Adrenal gland (tissue), 9 donors: ENCODE measurements at regions not wholly inside any gene's neighbourhood (a gene's known extent, or its start where the extent isn't known, plus 50 kb on each side); places are given as distances from the start of the nearest gene placed in this dataset.
A peak's percentile ranks its signal among the peaks of the same experiment; 100 is the strongest.

Experiments used
- DNase-seq, 7 donors: peaks; one replicate each; pipeline ENCODE4 v3.0.0-alpha.2; 2019 to 2020
- H3K27ac ChIP-seq, 5 donors: fragments of 200-600 bp; sonication (generic) in 4 of 5; 1 replicate in 3 of 5; 2 replicates in 2 of 5; pipeline versions ENCODE4 v1.5.1 to v1.8.0; 2016 to 2020; ENCODE audit warnings: mild to moderate bottlenecking in 1 of 5
- H3K27me3 ChIP-seq: fragments of 200-600 bp; 2 replicates; pipeline ENCODE4 v1.8.0; 2021
- H3K36me3 ChIP-seq, 2 donors: fragments of 200-600 bp; replicated peaks in 1 of 2; 1 replicate in 1 of 2; 2 replicates in 1 of 2; pipeline versions ENCODE4 v1.5.1 to v1.8.0; 2018 to 2022
- H3K4me1 ChIP-seq, 2 donors: fragments of 200-600 bp; replicated peaks in 1 of 2; 1 replicate in 1 of 2; 2 replicates in 1 of 2; pipeline versions ENCODE4 v1.5.1 to v1.8.0; 2018 to 2021
- H3K4me3 ChIP-seq, 4 donors: fragments of 200-600 bp; sonication (generic) in 3 of 4; one replicate each; pipeline ENCODE4 v1.5.1; 2016 to 2018
- H3K9me3 ChIP-seq, 3 donors: fragments of 200-600 bp; sonication (generic) in 1 of 3; replicated peaks in 1 of 3; 1 replicate in 2 of 3; 2 replicates in 1 of 3; pipeline versions ENCODE4 v1.5.1 to v1.8.0; 2016 to 2021
- POLR2A ChIP-seq, 2 donors: fragments of 450-650 bp; IDR thresholded peaks; one replicate each; pipeline ENCODE4 v1.6.1; 2017; ENCODE audit warnings: antibody characterized with exemption in 2 of 2, mild to moderate bottlenecking in 2 of 2, moderate library complexity in 1 of 2
- WGBS, 4 donors: extraction: QIAGEN DNeasy Blood & Tissue Kit in 2 of 4; methylation state at CpG; one replicate each; pipeline versions ENCODE4 v1.1.5 to v1.1.7; 2013 to 2017; 5-methylcytosine and 5-hydroxymethylcytosine counted together
- intact Hi-C, 2 donors: fragments of 100-400 bp; cut with DNase I; formaldehyde crosslinking; loops; one replicate each; pipeline versions ENCODE4 v1.14.1 to v1.15.0; 2022 to 2023
- TF ChIP-seq, protein P1 (sequence below), 6 experiments: fragments of 450-650 bp in 4 of 6; fragments of 200-600 bp in 2 of 6; sonication (generic) in 1 of 6; IDR thresholded peaks; 1 replicate in 5 of 6; 2 replicates in 1 of 6; pipeline versions ENCODE4 v1.5.1 to v1.8.0; 2016 to 2021; ENCODE audit warnings: antibody characterized with exemption in 6 of 6, mild to moderate bottlenecking in 2 of 6, moderate library complexity in 1 of 6
- donor health status: healthy with polysubstance abuse.
- donor health status: Bipolar disorder and iron deficiency.
- donor health status: DM: yes; HTN: yes; CAD: no.
- donor health status: DM: no; HTN: no; CAD: no.
- donor health status: DM: no; HTN: no; CAD: no.

DNA sequence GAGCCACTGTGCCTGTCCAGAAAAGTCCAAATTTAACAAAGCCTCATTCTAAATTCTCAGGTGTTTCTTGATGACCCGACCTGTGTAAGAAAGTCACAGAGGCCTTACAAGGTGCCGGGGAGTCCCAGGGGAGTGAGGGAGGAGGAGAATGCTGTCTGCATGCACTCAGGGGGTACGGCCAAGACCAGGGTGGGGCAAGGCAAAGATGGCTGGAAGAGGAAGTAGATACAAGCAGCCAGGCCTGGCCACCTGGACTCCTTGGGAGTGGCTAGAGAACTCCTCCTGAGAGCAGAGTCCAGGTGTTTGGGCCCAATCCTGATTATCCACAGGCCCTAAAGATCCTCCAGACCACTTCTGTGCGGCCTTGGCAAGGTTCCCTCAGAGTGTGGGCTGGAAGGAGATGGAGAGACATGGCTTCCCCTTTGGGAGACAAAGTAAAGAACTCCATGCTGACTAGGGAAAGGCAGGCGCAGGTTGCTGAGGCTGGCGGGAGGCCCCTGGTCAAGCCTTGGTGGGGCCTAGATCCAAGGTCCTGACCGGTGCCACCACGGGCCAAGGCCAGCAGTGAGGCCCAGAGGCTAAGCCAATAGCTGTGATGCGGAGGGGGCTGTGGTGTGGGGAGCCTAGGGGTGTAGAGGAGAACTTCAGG lies 74.7 kb downstream of the COPS8 start:
- intact Hi-C loops, result no loop called here
- no peaks in the 10 kb centered on the region for H3K9me3 ChIP-seq
- H3K27me3 ChIP-seq, result no peaks in the 10 kb centered on the region
- peaks cover 0 to 5% of the 10 kb centered on the region in 2 donors for H3K4me1 ChIP-seq
- TF ChIP-seq, protein P1, sequence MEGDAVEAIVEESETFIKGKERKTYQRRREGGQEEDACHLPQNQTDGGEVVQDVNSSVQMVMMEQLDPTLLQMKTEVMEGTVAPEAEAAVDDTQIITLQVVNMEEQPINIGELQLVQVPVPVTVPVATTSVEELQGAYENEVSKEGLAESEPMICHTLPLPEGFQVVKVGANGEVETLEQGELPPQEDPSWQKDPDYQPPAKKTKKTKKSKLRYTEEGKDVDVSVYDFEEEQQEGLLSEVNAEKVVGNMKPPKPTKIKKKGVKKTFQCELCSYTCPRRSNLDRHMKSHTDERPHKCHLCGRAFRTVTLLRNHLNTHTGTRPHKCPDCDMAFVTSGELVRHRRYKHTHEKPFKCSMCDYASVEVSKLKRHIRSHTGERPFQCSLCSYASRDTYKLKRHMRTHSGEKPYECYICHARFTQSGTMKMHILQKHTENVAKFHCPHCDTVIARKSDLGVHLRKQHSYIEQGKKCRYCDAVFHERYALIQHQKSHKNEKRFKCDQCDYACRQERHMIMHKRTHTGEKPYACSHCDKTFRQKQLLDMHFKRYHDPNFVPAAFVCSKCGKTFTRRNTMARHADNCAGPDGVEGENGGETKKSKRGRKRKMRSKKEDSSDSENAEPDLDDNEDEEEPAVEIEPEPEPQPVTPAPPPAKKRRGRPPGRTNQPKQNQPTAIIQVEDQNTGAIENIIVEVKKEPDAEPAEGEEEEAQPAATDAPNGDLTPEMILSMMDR (IDR thresholded peaks at IDR 0.05), result no peak
- no peak for TF ChIP-seq POLR2A (IDR thresholded peaks at IDR 0.05)
- H3K36me3 ChIP-seq, result no peaks in the 10 kb centered on the region
- no peak overlapping the region for H3K4me3 ChIP-seq
- WGBS, 4 donors, result 86 to 94% (median 93%) methylated on average over 9 of the region's 9 CpGs
- no peak for DNase-seq
- H3K27ac ChIP-seq, result peak overlapping the region in 1 of 5 donors; percentile 34

DNA sequence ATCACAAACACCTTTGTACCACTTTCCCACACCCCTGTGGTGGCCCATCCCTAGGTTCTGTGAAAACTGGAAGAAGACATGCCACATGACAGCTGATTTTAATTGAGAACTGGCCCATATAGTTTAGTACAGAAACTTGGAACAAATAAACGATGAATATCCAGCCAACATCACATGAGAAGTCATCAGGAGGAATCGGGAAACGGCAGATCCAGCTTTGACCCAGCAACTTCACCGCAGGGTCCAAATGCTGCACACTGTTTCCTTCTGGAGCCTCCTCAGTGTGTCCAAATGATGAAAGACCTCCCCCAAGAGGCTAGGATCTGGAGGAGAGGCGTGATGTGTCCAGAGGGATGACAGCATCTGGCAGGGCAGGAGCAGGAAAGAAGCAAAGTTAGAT lies 75.5 kb downstream of the COPS8 start:
- TF ChIP-seq POLR2A (IDR thresholded peaks at IDR 0.05), result no peak
- TF ChIP-seq, protein P1 (IDR thresholded peaks at IDR 0.05), result no peak
- Histone ChIP-seq H3K9me3 (no peaks in the 10 kb centered on the region), H3K36me3 (no peaks in the 10 kb centered on the region), H3K27ac (peak overlapping the region in 1 of 5 donors; percentile 34), H3K27me3 (no peaks in the 10 kb centered on the region), H3K4me1 (peaks cover 0 to 5% of the 10 kb centered on the region in 2 donors), H3K4me3 (no peak overlapping the region)
- intact Hi-C loops, result no loop called here
- no peak for DNase-seq
- WGBS, 4 donors, result 86 to 91% (median 87%) methylated on average over 5 of the region's 5 CpGs

GRCh38 chr2:237162959-237163358 lies 77.3 kb downstream of the COPS8 start:
- peaks cover 0 to 5% of the 10 kb centered on the region in 2 donors for H3K4me1 ChIP-seq
- DNase-seq, result no peak
- intact Hi-C loops, result no loop called here
- H3K27me3 ChIP-seq, result no peaks in the 10 kb centered on the region
- TF ChIP-seq, protein P1 (IDR thresholded peaks at IDR 0.05), result no peak
- no peak overlapping the region for H3K27ac ChIP-seq
- H3K36me3 ChIP-seq, result no peaks in the 10 kb centered on the region
- no peaks in the 10 kb centered on the region for H3K9me3 ChIP-seq
- no peak overlapping the region for H3K4me3 ChIP-seq
- 51 to 64% (median 56%) methylated on average over 5 of the region's 5 CpGs for WGBS, 4 donors

- TF ChIP-seq, protein P1 (IDR thresholded peaks at IDR 0.05), result no peak
- no peak for TF ChIP-seq POLR2A (IDR thresholded peaks at IDR 0.05)
- intact Hi-C loops, result no loop called here
- H3K27me3 ChIP-seq, result no peaks in the 10 kb centered on the region
- no peak overlapping the region for H3K4me3 ChIP-seq
- DNase-seq, result no peak
- no peaks in the 10 kb centered on the region for H3K9me3 ChIP-seq
- H3K36me3 ChIP-seq, result no peaks in the 10 kb centered on the region
- H3K4me1 ChIP-seq, result no peaks in the 10 kb centered on the region
- H3K27ac ChIP-seq, result no peak overlapping the region
- WGBS, 4 donors, result 84 to 89% (median 87%) methylated on average over 10 of the region's 10 CpGs
Observed at GRCh38 chr2:237164474-237165042, 78.9 kb downstream of the COPS8 start.
